SK-N-MC (cell line): ENCODE measurements at regions not wholly inside any gene's neighbourhood (a gene's known extent, or its start where the extent isn't known, plus 50 kb on each side); places are given as distances from the start of the nearest gene placed in this dataset.

Experiments used
- EZH2 ChIP-seq: fragments of 200-600 bp; sonication (generic); IDR thresholded peaks from one replicate; pipeline ENCODE4 v1.6.1; 2017; ENCODE audit warnings: antibody characterized with exemption
- POLR2AphosphoS5 ChIP-seq: IDR thresholded peaks from 2 replicates; pipeline ENCODE4 v1.6.1; 2012; ENCODE audit warnings: mild to moderate bottlenecking, low read depth, low read length, borderline replicate concordance

DNA sequence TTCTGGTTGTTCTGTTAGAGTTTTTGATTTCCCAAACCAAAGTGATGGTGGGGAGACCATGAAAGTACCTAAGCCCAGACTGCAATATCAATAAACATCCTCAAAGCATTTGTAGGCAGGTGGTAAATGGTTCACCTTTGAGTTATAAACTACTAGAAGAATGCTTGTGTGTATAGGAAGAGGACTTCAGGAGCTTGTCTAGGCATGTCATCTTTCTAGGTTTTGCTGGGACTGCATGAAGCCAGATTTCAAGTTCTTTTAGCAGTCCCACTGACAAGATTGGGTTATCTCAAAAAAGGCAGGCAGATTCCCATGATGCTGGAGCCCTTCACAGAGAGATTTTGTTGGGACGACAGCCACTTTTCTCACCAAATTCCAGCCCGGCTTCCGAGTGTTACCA, 135.3 kb downstream of the KCNE4 start:
- no peak for TF ChIP-seq EZH2
- TF ChIP-seq POLR2AphosphoS5 = no peak
